PC-9 (cell line): ENCODE measurements at regions not wholly inside any gene's neighbourhood (a gene's known extent, or its start where the extent isn't known, plus 50 kb on each side); places are given as distances from the start of the nearest gene placed in this dataset.

Experiments
- EZH2 ChIP-seq: fragments of 200-600 bp; sonication (generic); IDR thresholded peaks from 2 replicates; pipeline ENCODE4 v1.8.0; 2017; ENCODE audit warnings: antibody characterized with exemption, low read depth
- TF ChIP-seq, protein P1 (sequence below): fragments of 200-600 bp; sonication (generic); conservative IDR thresholded peaks from 2 replicates; pipeline ENCODE4 v1.6.1; 2017; ENCODE audit warnings: mixed run types, antibody characterized with exemption, mild to moderate bottlenecking, moderate library complexity

DNA sequence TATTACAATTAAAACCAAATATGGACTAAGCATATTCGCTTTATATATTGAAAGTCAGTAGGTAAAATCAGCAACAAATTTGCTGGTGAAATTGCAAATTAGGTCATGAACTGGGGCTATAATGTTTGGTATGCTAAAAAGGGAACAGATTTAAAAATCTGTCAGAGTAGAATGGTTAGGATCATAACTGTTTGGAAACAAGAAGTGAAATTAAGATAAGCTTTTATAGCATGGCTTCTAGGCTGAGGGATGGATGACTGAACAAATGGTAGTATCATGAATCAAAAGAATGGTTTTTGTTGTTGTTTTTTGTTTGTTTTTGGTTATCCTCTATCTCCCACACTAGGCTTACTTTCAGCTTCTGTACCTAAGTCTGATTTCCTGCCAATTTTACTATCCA lies 1090.4 kb downstream of the PCDH9 start:
- no peak for TF ChIP-seq EZH2
- TF ChIP-seq, protein P1, sequence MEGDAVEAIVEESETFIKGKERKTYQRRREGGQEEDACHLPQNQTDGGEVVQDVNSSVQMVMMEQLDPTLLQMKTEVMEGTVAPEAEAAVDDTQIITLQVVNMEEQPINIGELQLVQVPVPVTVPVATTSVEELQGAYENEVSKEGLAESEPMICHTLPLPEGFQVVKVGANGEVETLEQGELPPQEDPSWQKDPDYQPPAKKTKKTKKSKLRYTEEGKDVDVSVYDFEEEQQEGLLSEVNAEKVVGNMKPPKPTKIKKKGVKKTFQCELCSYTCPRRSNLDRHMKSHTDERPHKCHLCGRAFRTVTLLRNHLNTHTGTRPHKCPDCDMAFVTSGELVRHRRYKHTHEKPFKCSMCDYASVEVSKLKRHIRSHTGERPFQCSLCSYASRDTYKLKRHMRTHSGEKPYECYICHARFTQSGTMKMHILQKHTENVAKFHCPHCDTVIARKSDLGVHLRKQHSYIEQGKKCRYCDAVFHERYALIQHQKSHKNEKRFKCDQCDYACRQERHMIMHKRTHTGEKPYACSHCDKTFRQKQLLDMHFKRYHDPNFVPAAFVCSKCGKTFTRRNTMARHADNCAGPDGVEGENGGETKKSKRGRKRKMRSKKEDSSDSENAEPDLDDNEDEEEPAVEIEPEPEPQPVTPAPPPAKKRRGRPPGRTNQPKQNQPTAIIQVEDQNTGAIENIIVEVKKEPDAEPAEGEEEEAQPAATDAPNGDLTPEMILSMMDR, result no peak
